ENCODE measurements at regions not wholly inside any gene's neighbourhood (a gene's known extent, or its start where the extent isn't known, plus 50 kb on each side); places are given as distances from the start of the nearest gene placed in this dataset.

GRCh38 chr6:95233879-95234278, 343.5 kb upstream of the MANEA start:
- DNase-seq (no peak), ATAC-seq (no peak)
- Mint-ChIP-seq H3K27me3 (peaks cover under 1% of the 10 kb centered on the region), H3K27ac (no peak overlapping the region), H3K4me1 (no peaks in the 10 kb centered on the region), H3K4me3 (no peak overlapping the region), H3K36me3 (no peaks in the 10 kb centered on the region), H3K9me3 (ENCODE audit: low read depth) (no peaks in the 10 kb centered on the region)
- CTCF ChIA-PET = no interaction called here

- ATAC-seq (no peak), DNase-seq (no peak)
- H3K27ac Mint-ChIP-seq = no peak overlapping the region
- CTCF ChIA-PET = no interaction called here
- no peaks in the 10 kb centered on the region for H3K36me3 Mint-ChIP-seq
- H3K4me3 Mint-ChIP-seq = no peak overlapping the region
- H3K9me3 Mint-ChIP-seq (ENCODE audit: low read depth) = no peaks in the 10 kb centered on the region
- no peaks in the 10 kb centered on the region for H3K27me3 Mint-ChIP-seq
- no peaks in the 10 kb centered on the region for H3K4me1 Mint-ChIP-seq
These were observed 336.8 kb upstream of the MANEA start for GRCh38 chr6:95240514-95240913.

GRCh38 chr6:95242560-95242959, 334.8 kb upstream of the MANEA start:
- H3K36me3 Mint-ChIP-seq = no peaks in the 10 kb centered on the region
- H3K27me3 Mint-ChIP-seq = no peaks in the 10 kb centered on the region
- CTCF ChIA-PET = no interaction called here
- no peaks in the 10 kb centered on the region for H3K4me1 Mint-ChIP-seq
- no peak overlapping the region for H3K4me3 Mint-ChIP-seq
- H3K27ac Mint-ChIP-seq = no peak overlapping the region
- H3K9me3 Mint-ChIP-seq (ENCODE audit: low read depth) = no peaks in the 10 kb centered on the region
- ATAC-seq = no peak
- DNase-seq = no peak

DNA sequence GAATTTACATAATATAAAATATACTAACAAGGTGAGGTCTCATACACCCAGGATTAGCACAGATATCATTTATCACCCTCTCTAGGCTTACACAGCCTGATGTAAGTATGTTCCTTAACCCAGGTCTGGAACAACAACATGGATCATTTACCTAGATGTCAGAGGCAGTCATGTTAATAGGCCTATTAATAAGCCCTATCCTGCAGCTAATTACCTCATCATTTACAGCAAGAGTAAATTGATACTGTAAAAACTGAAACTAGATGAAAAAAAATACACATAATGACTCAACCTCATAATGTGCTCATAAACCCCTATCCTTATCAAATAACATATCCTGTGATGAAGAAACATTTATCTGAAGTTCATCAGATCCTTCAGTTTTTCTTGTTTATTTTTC, 334.3 kb upstream of the MANEA start:
- Mint-ChIP-seq H3K36me3 (no peaks in the 10 kb centered on the region), H3K27ac (no peak overlapping the region), H3K4me1 (no peaks in the 10 kb centered on the region), H3K27me3 (no peaks in the 10 kb centered on the region), H3K4me3 (no peak overlapping the region), H3K9me3 (ENCODE audit: low read depth) (no peaks in the 10 kb centered on the region)
- CTCF ChIA-PET = no interaction called here
- ATAC-seq = no peak
- no peak for DNase-seq

GRCh38 chr6:95244751-95245150, 332.6 kb upstream of the MANEA start:
- CTCF ChIA-PET = no interaction called here
- no peaks in the 10 kb centered on the region for H3K36me3 Mint-ChIP-seq
- ATAC-seq (no peak), DNase-seq (no peak)
- no peaks in the 10 kb centered on the region for H3K27me3 Mint-ChIP-seq
- no peak overlapping the region for H3K27ac Mint-ChIP-seq
- H3K4me3 Mint-ChIP-seq = no peak overlapping the region
- H3K9me3 Mint-ChIP-seq (ENCODE audit: low read depth) = no peaks in the 10 kb centered on the region
- H3K4me1 Mint-ChIP-seq = no peaks in the 10 kb centered on the region

DNA sequence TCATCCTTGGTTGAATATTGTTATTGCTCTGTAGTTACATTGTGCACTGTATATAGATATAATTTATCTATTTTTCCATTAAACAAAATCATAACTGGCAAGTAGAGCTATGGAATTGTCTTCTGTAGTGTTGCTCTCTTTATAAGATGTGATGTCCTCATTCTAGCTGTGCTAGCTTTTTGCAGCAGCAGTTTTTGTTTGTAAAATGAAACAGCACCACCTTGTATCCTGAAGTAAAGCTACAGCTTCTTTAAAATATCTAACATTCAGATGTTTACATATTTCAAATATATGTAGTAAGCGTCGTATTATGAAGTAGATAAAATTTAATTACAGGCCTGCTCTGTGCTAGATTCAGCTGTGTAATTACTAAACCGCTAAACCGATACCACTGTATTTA, 328.8 kb upstream of the MANEA start:
- Mint-ChIP-seq H3K27ac (no peak overlapping the region), H3K4me3 (no peak overlapping the region), H3K4me1 (no peaks in the 10 kb centered on the region), H3K27me3 (no peaks in the 10 kb centered on the region), H3K9me3 (ENCODE audit: low read depth) (no peaks in the 10 kb centered on the region), H3K36me3 (no peaks in the 10 kb centered on the region)
- no peak for DNase-seq
- ATAC-seq = no peak
- CTCF ChIA-PET = no interaction called here

- no peaks in the 10 kb centered on the region for H3K27me3 Mint-ChIP-seq
- no peak for ATAC-seq
- no peaks in the 10 kb centered on the region for H3K9me3 Mint-ChIP-seq (ENCODE audit: low read depth)
- no peak overlapping the region for H3K4me3 Mint-ChIP-seq
- CTCF ChIA-PET = no interaction called here
- H3K4me1 Mint-ChIP-seq = no peaks in the 10 kb centered on the region
- no peak for DNase-seq
- H3K27ac Mint-ChIP-seq = no peak overlapping the region
- no peaks in the 10 kb centered on the region for H3K36me3 Mint-ChIP-seq
These were observed 328.2 kb upstream of the MANEA start for GRCh38 chr6:95249175-95249574.

GRCh38 chr6:95249661-95250060, 327.7 kb upstream of the MANEA start:
- H3K36me3 Mint-ChIP-seq = no peaks in the 10 kb centered on the region
- ATAC-seq = no peak
- no peak overlapping the region for H3K4me3 Mint-ChIP-seq
- CTCF ChIA-PET = no interaction called here
- no peak for DNase-seq
- no peaks in the 10 kb centered on the region for H3K27me3 Mint-ChIP-seq
- no peak overlapping the region for H3K27ac Mint-ChIP-seq
- H3K9me3 Mint-ChIP-seq (ENCODE audit: low read depth) = no peaks in the 10 kb centered on the region
- no peaks in the 10 kb centered on the region for H3K4me1 Mint-ChIP-seq

- Mint-ChIP-seq H3K27me3 (no peaks in the 10 kb centered on the region), H3K4me1 (no peaks in the 10 kb centered on the region), H3K9me3 (ENCODE audit: low read depth) (no peaks in the 10 kb centered on the region), H3K27ac (no peak overlapping the region), H3K4me3 (no peak overlapping the region), H3K36me3 (no peaks in the 10 kb centered on the region)
- CTCF ChIA-PET = no interaction called here
- DNase-seq (no peak), ATAC-seq (no peak)
These were observed 313.5 kb upstream of the MANEA start for GRCh38 chr6:95263840-95264239.

- Mint-ChIP-seq H3K4me3 (no peak overlapping the region), H3K36me3 (no peaks in the 10 kb centered on the region), H3K9me3 (ENCODE audit: low read depth) (no peaks in the 10 kb centered on the region), H3K27me3 (no peaks in the 10 kb centered on the region), H3K27ac (no peak overlapping the region), H3K4me1 (no peaks in the 10 kb centered on the region)
- ATAC-seq (no peak), DNase-seq (no peak)
- CTCF ChIA-PET = no interaction called here
These were observed 310.6 kb upstream of the MANEA start for GRCh38 chr6:95266537-95267258.

GRCh38 chr6:95274686-95275235, 302.6 kb upstream of the MANEA start:
- H3K27ac Mint-ChIP-seq = no peak overlapping the region
- H3K4me1 Mint-ChIP-seq = no peaks in the 10 kb centered on the region
- no peaks in the 10 kb centered on the region for H3K27me3 Mint-ChIP-seq
- DNase-seq = no peak
- H3K9me3 Mint-ChIP-seq (ENCODE audit: low read depth) = no peaks in the 10 kb centered on the region
- no peak overlapping the region for H3K4me3 Mint-ChIP-seq
- no peaks in the 10 kb centered on the region for H3K36me3 Mint-ChIP-seq
- ATAC-seq = no peak
- CTCF ChIA-PET = no interaction called here

- H3K4me3 Mint-ChIP-seq = no peak overlapping the region
- H3K9me3 Mint-ChIP-seq (ENCODE audit: low read depth) = no peaks in the 10 kb centered on the region
- H3K4me1 Mint-ChIP-seq = no peaks in the 10 kb centered on the region
- ATAC-seq (no peak), DNase-seq (no peak)
- no peaks in the 10 kb centered on the region for H3K36me3 Mint-ChIP-seq
- H3K27ac Mint-ChIP-seq = no peak overlapping the region
- H3K27me3 Mint-ChIP-seq = no peaks in the 10 kb centered on the region
- CTCF ChIA-PET = no interaction called here
These were observed 297.7 kb upstream of the MANEA start for GRCh38 chr6:95279616-95280015.

DNA sequence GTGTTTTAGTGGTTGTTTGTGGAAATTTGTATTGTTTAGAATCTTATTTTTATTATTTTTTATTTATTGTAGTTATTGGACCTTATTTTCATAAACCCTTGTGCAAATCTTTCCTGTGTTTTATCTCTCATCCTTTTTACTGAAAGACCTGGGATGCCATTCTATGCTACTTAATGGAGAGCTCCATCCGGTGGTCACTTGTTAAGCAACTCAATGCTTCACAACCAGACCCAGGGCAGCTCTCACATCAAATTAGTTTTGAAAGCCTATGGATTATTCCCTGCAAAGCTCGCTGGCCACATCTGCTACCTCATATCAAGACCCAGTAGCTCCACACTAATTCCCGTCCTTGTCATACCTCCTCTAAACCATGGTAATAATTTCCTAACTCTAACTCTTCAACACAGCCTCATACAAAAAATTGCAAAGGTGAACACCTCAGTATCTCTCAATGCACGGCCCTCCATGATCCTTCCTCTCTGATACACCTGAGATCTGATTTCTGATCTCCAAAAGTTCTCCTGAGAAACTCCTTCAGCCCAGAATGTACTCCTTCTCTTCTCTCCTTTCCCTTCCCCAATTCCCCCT, 296.6 kb upstream of the MANEA start:
- no peak for DNase-seq
- Mint-ChIP-seq H3K27me3 (no peaks in the 10 kb centered on the region), H3K4me3 (no peak overlapping the region), H3K27ac (no peak overlapping the region), H3K9me3 (ENCODE audit: low read depth) (no peaks in the 10 kb centered on the region), H3K4me1 (no peaks in the 10 kb centered on the region), H3K36me3 (no peaks in the 10 kb centered on the region)
- CTCF ChIA-PET = no interaction called here
- no peak for ATAC-seq

GRCh38 chr6:95285881-95286280, 291.5 kb upstream of the MANEA start:
- no peaks in the 10 kb centered on the region for H3K4me1 Mint-ChIP-seq
- no peak for ATAC-seq
- DNase-seq = no peak
- CTCF ChIA-PET = no interaction called here
- H3K4me3 Mint-ChIP-seq = no peak overlapping the region
- H3K36me3 Mint-ChIP-seq = no peaks in the 10 kb centered on the region
- H3K27ac Mint-ChIP-seq = no peak overlapping the region
- no peaks in the 10 kb centered on the region for H3K27me3 Mint-ChIP-seq
- no peaks in the 10 kb centered on the region for H3K9me3 Mint-ChIP-seq (ENCODE audit: low read depth)
